Epithelial cell of esophagus (primary cell): ENCODE measurements at regions not wholly inside any gene's neighbourhood (a gene's known extent, or its start where the extent isn't known, plus 50 kb on each side); places are given as distances from the start of the nearest gene placed in this dataset.
A peak's percentile ranks its signal among the peaks of the same experiment; 100 is the strongest.
"Not testable (repeated sequence)": the region's sequence is repeated elsewhere in the genome, so short reads cannot be mapped to it uniquely, and the experiment has no call there.

Experiments used
- DNase-seq: peaks from one replicate; pipeline ENCODE4 v3.0.0; 2010; ENCODE audit warnings: low read depth
- H3K4me3 ChIP-seq: 2 replicates; pipeline ENCODE4 v1.5.1; 2011; ENCODE audit warnings: mild to moderate bottlenecking, low read length, control low read depth
- TF ChIP-seq, protein P1 (sequence below): IDR thresholded peaks from 2 replicates; pipeline ENCODE4 v1.5.1; 2011; ENCODE audit warnings: low read depth, mild to moderate bottlenecking, low read length, control low read depth, inconsistent platforms; ENCODE audit not compliant: insufficient read depth; ENCODE audit errors: missing control alignments

DNA sequence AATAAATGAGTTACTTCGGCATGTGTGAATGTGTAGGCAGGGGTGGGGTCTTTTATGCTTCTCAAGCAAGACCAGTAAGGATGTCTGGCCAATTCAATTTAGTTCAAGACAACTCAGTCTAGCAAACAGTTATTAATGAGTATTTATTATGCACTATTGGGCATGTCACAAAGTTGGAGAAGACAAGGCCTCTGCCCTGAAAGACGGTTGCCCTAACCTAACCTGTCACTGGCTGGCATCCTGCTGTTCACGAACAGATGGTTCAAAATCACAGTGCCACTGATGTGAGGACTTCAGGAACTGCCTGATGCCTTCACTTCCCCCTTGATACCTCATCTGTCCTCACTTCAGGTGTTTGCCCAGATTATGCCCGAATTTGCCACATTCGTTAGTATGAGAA, 217.8 kb downstream of the SOX2 start:
- TF ChIP-seq, protein P1, sequence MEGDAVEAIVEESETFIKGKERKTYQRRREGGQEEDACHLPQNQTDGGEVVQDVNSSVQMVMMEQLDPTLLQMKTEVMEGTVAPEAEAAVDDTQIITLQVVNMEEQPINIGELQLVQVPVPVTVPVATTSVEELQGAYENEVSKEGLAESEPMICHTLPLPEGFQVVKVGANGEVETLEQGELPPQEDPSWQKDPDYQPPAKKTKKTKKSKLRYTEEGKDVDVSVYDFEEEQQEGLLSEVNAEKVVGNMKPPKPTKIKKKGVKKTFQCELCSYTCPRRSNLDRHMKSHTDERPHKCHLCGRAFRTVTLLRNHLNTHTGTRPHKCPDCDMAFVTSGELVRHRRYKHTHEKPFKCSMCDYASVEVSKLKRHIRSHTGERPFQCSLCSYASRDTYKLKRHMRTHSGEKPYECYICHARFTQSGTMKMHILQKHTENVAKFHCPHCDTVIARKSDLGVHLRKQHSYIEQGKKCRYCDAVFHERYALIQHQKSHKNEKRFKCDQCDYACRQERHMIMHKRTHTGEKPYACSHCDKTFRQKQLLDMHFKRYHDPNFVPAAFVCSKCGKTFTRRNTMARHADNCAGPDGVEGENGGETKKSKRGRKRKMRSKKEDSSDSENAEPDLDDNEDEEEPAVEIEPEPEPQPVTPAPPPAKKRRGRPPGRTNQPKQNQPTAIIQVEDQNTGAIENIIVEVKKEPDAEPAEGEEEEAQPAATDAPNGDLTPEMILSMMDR, result no peak
- no peak overlapping the region for H3K4me3 ChIP-seq
- no peak for DNase-seq

DNA sequence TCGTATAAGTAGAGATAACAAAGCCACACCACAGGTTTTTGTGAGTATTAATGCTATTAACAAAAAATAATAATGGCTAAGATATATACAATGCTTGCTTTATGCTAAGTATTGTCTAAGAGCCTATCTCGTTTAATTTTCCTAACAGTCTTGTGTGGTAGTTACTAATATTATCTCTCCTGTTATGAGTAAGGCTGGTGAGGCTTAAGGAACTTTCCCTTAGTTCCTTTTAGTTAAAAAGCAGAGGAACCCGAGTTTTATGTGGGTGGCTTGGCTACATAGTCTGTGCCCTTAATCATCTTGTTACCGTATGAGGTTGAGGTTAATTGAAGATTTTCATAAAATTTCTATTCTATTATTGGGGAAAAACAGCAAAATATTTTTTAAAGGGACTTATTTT, 218.4 kb downstream of the SOX2 start:
- H3K4me3 ChIP-seq, result no peak overlapping the region
- DNase-seq, result no peak
- TF ChIP-seq, protein P1, result no peak

DNA sequence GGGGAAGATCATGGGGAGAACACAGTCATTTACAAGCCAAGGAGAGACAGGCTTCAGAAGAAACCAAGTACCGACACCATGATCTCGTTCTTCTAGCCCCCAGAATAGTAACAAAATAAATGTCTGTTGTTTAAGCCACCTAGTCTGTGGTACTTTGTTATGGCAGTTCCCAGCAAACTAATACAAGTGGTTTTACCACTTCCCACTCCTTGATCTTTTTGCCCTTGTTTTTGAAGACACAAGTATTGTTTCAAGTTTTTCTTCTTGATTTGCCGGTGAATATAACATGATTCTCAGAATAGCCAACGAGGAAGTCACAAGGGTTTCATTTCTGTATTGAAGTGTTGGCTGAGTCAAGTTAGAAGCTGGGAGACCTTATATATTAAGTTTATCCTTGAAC, 220.3 kb downstream of the SOX2 start:
- H3K4me3 ChIP-seq, result no peak overlapping the region
- no peak for DNase-seq
- TF ChIP-seq, protein P1, result no peak

DNA sequence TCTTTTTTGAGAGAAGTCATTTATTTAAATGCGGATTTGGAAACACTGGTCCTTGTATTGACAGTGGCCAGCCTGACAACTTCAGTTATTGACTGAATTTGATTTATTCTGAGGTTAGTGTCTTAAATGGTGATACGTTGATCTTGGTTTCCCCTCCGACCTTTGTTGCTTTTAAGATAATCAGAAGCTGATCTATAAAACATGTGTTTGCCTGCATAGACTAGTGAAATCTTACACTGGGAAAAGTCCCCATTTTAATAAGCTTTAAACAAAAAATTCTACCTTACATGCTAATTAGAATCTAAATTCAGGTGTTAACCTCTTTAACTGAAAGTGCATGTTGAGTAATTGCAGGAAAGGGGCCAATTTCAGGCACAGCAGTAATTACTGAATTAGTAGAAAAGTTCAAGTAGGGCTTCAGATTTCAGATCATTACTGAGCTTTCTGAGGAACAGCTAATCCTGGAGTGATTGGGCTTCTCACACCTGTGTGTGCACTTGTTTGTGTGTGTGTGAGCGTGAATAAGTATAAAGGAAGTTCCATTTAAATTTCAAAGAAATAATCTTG, 221.4 kb downstream of the SOX2 start:
- no peak overlapping the region for H3K4me3 ChIP-seq
- TF ChIP-seq, protein P1, result no peak
- DNase-seq, result no peak

DNA sequence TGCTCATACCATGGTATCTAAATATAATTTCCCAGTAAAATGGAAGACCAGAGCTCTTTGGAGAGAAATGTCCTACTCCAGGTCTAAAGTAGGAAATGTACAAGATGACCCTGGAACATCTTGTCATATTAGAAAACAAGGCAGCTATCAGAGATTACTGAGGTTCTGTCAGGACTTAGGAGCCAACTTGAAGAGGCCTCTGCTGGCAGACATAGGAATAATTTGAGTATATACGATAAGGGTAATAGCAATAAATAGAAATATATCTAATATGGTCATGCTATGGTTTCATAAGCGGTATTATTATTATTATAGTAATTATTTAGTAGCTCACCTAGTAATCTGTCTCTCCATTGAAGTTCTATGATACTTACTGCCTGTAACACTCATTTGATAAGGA, 224.2 kb downstream of the SOX2 start:
- no peak for DNase-seq
- TF ChIP-seq, protein P1, result peak; percentile 36
- no peak overlapping the region for H3K4me3 ChIP-seq

DNA sequence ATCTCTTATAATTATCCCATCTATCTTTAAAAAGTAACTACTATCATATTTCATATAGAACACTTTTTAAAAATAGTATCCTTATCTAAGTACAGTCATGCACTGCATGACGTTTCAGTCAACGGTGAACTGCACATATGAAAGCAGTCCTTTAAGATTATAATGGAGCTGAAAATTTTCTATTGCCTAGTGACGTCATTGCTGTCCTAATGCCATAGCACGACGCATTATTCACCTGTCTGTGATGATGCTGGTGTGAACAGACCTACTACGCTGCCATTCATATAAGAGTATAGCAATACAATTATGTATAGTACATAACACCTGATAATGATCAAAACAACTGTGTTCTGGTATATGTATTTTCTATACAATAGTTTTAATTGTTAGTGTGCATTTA, 225.0 kb downstream of the SOX2 start:
- DNase-seq, result no peak
- H3K4me3 ChIP-seq, result no peak overlapping the region
- TF ChIP-seq, protein P1, result no peak

DNA sequence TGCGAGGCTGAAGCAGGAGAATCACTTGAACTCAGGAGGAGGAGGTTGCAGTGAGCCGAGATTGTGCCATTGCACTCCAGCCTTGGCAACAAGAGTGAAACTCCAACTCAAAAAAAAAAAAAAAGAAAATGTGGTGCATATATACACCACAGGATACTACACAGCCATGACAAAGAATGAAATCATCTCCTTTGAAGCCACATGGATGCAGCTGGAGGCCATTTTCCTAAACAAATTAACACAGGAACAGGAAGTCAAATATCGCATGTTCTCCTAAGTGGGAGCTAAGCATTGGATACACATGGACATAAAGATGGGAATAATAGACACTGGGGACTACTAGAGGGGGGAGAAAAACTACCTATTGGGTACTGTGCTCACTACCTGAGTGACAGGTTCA, 226.9 kb downstream of the SOX2 start:
- DNase-seq, result peak; percentile 74

DNA sequence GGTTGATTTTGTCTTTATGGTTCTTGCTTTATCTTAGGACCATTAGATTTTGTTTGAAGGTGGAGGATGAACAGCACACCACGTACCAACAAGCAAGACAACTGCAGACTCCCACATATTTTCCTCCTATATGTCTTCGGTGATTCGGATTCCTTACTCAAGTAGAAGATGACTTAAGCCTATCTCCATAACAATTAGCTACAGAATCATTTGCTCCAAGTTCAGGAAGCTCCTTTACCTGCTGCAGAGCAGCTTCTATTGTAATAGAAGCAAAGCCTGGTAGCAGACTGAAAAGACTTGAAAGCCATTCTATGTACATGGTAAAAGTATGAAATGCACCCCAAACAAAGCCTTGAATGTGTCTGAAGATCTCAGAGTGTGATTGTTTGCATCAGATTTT, 229.0 kb downstream of the SOX2 start:
- no peak overlapping the region for H3K4me3 ChIP-seq
- no peak for DNase-seq
- TF ChIP-seq, protein P1, result no peak

More for the DNA sequence above, 226.9 kb downstream of the SOX2 start:
- H3K4me3 ChIP-seq, result not testable (repeated sequence)
